ENCODE measurements at regions not wholly inside any gene's neighbourhood (a gene's known extent, or its start where the extent isn't known, plus 50 kb on each side); places are given as distances from the start of the nearest gene placed in this dataset.

DNA sequence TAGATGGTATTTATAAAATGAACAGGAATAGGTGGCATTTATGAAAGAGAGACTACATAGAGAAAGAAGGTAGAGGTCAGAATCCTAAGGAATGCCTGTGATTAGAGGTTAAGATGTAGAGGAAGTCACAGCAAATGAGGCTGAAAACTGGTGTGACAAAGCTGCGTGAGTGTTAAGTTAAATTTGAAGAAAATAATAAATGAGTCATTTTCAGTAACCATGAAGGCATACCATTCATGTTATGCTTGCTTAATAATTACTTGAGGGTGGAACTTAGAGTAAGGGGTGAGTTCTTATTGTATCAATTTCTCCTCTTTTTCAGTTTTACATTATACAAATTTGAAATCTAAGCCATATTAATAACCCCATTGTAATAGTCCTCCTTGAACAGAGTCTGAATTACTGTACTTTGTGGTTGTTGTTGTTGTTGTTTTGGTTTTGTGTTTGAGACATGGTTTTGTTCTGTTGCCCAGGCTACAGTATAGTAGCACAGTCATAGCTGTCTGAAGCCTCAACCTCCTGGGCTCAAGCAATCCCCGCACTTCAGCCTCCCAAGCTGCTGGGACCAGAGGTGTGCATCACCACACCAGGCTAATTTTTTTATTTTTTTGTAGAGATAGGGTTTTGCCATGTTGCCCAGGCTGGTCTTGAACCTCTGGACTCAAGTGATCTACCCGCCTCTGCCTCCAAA, 761.5 kb downstream of the GALC start:
- Histone ChIP-seq H3K36me3 (no peaks in the 10 kb centered on the region), H3K27me3 (no peaks in the 10 kb centered on the region), H3K27ac (no peak overlapping the region), H3K4me3 (no peak overlapping the region), H3K4me1 (no peaks in the 10 kb centered on the region), H3K9me3 (peaks cover 0 to 3% (median 0%) of the 10 kb centered on the region in 3 donors)
- no peak for DNase-seq
- TF ChIP-seq, protein P1, sequence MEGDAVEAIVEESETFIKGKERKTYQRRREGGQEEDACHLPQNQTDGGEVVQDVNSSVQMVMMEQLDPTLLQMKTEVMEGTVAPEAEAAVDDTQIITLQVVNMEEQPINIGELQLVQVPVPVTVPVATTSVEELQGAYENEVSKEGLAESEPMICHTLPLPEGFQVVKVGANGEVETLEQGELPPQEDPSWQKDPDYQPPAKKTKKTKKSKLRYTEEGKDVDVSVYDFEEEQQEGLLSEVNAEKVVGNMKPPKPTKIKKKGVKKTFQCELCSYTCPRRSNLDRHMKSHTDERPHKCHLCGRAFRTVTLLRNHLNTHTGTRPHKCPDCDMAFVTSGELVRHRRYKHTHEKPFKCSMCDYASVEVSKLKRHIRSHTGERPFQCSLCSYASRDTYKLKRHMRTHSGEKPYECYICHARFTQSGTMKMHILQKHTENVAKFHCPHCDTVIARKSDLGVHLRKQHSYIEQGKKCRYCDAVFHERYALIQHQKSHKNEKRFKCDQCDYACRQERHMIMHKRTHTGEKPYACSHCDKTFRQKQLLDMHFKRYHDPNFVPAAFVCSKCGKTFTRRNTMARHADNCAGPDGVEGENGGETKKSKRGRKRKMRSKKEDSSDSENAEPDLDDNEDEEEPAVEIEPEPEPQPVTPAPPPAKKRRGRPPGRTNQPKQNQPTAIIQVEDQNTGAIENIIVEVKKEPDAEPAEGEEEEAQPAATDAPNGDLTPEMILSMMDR (IDR thresholded peaks at IDR 0.05), result no peak
- intact Hi-C loops (cut with DNase I; ENCODE audit: low total_unique reads), result no loop called here

DNA sequence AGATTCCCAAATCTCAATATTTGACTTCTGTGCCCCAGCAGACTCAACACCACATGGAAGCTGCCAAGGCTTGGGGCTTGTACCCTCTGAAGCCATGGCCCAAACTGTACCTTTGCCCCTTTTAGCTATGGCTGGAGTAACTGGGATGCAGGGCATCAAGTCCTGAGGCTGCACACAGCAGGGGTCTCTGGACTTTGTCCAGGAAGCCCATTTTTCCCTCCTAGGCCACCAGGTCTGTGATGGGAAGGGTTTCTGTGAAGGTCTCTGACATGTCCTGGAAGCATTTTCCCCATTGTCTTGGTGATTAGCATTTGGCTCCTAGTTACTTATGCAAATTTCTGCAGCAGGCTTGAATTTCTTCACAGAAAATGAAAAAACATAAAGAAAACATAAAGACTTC, 762.3 kb downstream of the GALC start:
- Histone ChIP-seq H3K27ac (no peak overlapping the region), H3K9me3 (peaks cover 0 to 3% (median 0%) of the 10 kb centered on the region in 3 donors), H3K4me3 (no peak overlapping the region), H3K4me1 (no peaks in the 10 kb centered on the region), H3K27me3 (no peaks in the 10 kb centered on the region), H3K36me3 (no peaks in the 10 kb centered on the region)
- DNase-seq, result no peak
- TF ChIP-seq, protein P1 (IDR thresholded peaks at IDR 0.05), result no peak
- intact Hi-C loops (cut with DNase I; ENCODE audit: low total_unique reads), result no loop called here

DNA sequence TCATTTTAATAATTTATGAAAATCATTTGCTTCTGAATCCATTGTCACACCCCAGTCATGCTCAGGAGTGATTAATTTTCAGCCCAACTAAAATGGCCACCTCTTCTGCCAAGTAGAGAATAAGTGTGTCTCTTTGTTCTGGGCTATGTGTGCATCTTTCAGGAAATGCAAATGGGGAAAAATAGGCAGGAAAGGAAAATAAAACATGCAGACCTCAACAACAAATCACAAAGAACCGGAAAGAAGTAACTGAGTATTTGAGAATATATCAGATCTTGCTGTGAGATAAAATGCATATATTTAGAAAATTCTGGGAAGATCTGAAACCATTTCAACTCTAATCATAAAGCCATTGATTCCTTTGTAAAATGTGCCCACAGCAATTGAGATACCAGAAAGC, 763.9 kb downstream of the GALC start:
- H3K27ac ChIP-seq, result no peak overlapping the region
- H3K9me3 ChIP-seq, result peaks cover 0 to 3% (median 0%) of the 10 kb centered on the region in 3 donors
- no peak for DNase-seq
- H3K27me3 ChIP-seq, result no peaks in the 10 kb centered on the region
- no peaks in the 10 kb centered on the region for H3K36me3 ChIP-seq
- intact Hi-C loops (cut with DNase I; ENCODE audit: low total_unique reads), result no loop called here
- no peaks in the 10 kb centered on the region for H3K4me1 ChIP-seq
- TF ChIP-seq, protein P1 (IDR thresholded peaks at IDR 0.05), result no peak
- H3K4me3 ChIP-seq, result no peak overlapping the region

DNA sequence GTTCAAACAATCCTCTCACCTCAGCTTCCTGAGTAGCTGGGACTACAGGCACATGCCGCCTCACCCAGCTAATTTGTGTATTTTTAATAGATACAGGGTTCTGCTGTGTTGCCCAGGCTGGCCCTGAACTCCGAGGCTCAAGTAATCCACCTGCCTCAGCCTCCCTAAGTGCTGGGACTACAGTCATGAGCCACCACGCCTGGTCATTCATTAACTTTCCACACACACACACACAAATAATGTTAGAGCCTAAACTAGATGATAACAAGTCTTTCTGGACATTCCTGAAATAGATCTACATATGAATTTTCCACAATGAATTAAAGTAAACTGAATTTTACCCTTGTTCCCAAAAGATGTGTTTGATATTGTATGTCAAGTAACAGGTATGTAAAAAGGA, 776.0 kb downstream of the GALC start:
- Histone ChIP-seq H3K36me3 (no peaks in the 10 kb centered on the region), H3K4me1 (no peaks in the 10 kb centered on the region), H3K9me3 (no peaks in the 10 kb centered on the region), H3K4me3 (no peak overlapping the region), H3K27me3 (no peaks in the 10 kb centered on the region), H3K27ac (no peak overlapping the region)
- TF ChIP-seq, protein P1 (IDR thresholded peaks at IDR 0.05), result no peak
- intact Hi-C loops (cut with DNase I; ENCODE audit: low total_unique reads), result no loop called here
- no peak for DNase-seq

DNA sequence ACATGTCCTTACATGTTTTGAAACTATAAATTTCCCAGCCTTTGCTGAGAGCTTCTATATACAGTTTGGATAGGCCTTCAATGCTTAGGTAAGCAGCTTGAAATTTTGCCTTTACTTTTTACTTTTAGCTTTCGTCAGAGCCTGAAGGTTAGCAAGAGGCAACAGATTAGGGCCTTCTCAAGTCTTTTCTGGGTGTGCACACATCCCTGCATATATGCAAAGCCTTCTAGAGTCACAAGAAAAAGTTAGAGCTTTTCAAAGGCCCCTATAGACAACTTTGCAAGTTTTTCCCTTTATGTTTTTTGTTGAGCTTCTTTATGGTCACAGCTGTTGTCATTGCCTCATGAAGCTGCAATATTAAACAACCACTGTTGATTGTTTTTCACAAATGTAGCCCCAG, 778.4 kb downstream of the GALC start:
- intact Hi-C loops (cut with DNase I; ENCODE audit: low total_unique reads), result no loop called here
- no peak for DNase-seq
- Histone ChIP-seq H3K36me3 (no peaks in the 10 kb centered on the region), H3K4me1 (no peaks in the 10 kb centered on the region), H3K27me3 (no peaks in the 10 kb centered on the region), H3K9me3 (no peaks in the 10 kb centered on the region), H3K27ac (no peak overlapping the region), H3K4me3 (no peak overlapping the region)
- TF ChIP-seq, protein P1 (IDR thresholded peaks at IDR 0.05), result no peak

DNA sequence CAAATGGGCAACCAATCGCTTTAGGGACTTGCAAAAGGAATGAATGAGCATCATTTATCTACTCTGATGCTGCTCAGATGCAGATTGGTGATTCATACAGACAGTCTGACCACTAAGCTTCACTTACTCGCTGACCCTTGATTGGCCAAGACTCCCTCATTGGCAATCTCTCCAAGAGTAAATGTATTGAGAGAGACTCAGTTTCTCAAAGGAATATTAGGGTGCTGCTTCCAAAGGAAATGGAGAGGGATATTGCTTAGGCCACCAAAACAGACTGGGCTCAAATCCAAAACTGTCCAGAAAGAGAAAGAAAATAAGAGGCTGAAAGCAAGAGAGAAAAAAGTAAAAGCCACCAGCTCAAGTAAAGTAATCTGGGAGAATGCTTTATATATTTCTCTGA, 785.2 kb downstream of the GALC start:
- H3K4me3 ChIP-seq, result no peak overlapping the region
- no peaks in the 10 kb centered on the region for H3K36me3 ChIP-seq
- H3K4me1 ChIP-seq, result no peaks in the 10 kb centered on the region
- H3K9me3 ChIP-seq, result no peaks in the 10 kb centered on the region
- intact Hi-C loops (cut with DNase I; ENCODE audit: low total_unique reads), result no loop called here
- no peaks in the 10 kb centered on the region for H3K27me3 ChIP-seq
- TF ChIP-seq, protein P1 (IDR thresholded peaks at IDR 0.05), result no peak
- H3K27ac ChIP-seq, result no peak overlapping the region
- no peak for DNase-seq
